ENCODE measurements at regions not wholly inside any gene's neighbourhood (a gene's known extent, or its start where the extent isn't known, plus 50 kb on each side); places are given as distances from the start of the nearest gene placed in this dataset.

GRCh38 chr10:77716458-77717317 lies 79.1 kb upstream of the KCNMA1 start:
- no peaks in the 10 kb centered on the region for H3K9me3 Mint-ChIP-seq
- H3K36me3 Mint-ChIP-seq, result no peaks in the 10 kb centered on the region
- peaks cover 10% of the 10 kb centered on the region for H3K27me3 Mint-ChIP-seq
- peaks cover 5% of the 10 kb centered on the region for H3K4me1 Mint-ChIP-seq
- no peak for ATAC-seq
- H3K27ac Mint-ChIP-seq, result no peak overlapping the region
- no peak overlapping the region for H3K4me3 Mint-ChIP-seq

GRCh38 chr10:77715536-77715935 lies 77.9 kb upstream of the KCNMA1 start:
- no peak for ATAC-seq
- Mint-ChIP-seq H3K4me3 (no peak overlapping the region), H3K36me3 (no peaks in the 10 kb centered on the region), H3K27me3 (peaks cover 22% of the 10 kb centered on the region), H3K4me1 (peaks cover 17% of the 10 kb centered on the region), H3K27ac (no peak overlapping the region), H3K9me3 (no peaks in the 10 kb centered on the region)

GRCh38 chr10:77715088-77715487 lies 77.5 kb upstream of the KCNMA1 start:
- Mint-ChIP-seq H3K4me1 (peaks cover 21% of the 10 kb centered on the region), H3K36me3 (no peaks in the 10 kb centered on the region), H3K9me3 (no peaks in the 10 kb centered on the region), H3K4me3 (no peak overlapping the region), H3K27me3 (peaks cover 26% of the 10 kb centered on the region), H3K27ac (no peak overlapping the region)
- ATAC-seq, result no peak

GRCh38 chr10:77713521-77714280 lies 76.1 kb upstream of the KCNMA1 start:
- Mint-ChIP-seq H3K4me3 (no peak overlapping the region), H3K4me1 (peaks cover 21% of the 10 kb centered on the region), H3K9me3 (no peaks in the 10 kb centered on the region), H3K27me3 (peaks cover 35% of the 10 kb centered on the region), H3K36me3 (no peaks in the 10 kb centered on the region), H3K27ac (no peak overlapping the region)
- no peak for ATAC-seq

GRCh38 chr10:77712207-77712606 lies 74.6 kb upstream of the KCNMA1 start:
- no peak overlapping the region for H3K4me3 Mint-ChIP-seq
- H3K9me3 Mint-ChIP-seq, result no peaks in the 10 kb centered on the region
- peaks cover 21% of the 10 kb centered on the region for H3K4me1 Mint-ChIP-seq
- H3K36me3 Mint-ChIP-seq, result no peaks in the 10 kb centered on the region
- H3K27me3 Mint-ChIP-seq, result peaks cover 26% of the 10 kb centered on the region
- no peak overlapping the region for H3K27ac Mint-ChIP-seq
- no peak for ATAC-seq

GRCh38 chr10:77711683-77712049 lies 74.1 kb upstream of the KCNMA1 start:
- peak; percentile 4 for ATAC-seq
- peaks cover 26% of the 10 kb centered on the region for H3K27me3 Mint-ChIP-seq
- H3K9me3 Mint-ChIP-seq, result no peaks in the 10 kb centered on the region
- H3K4me1 Mint-ChIP-seq, result peaks cover 21% of the 10 kb centered on the region
- H3K27ac Mint-ChIP-seq, result no peak overlapping the region
- H3K4me3 Mint-ChIP-seq, result peak overlapping the region; percentile 55
- no peaks in the 10 kb centered on the region for H3K36me3 Mint-ChIP-seq

GRCh38 chr10:77710759-77711682 lies 73.4 kb upstream of the KCNMA1 start:
- Mint-ChIP-seq H3K9me3 (no peaks in the 10 kb centered on the region), H3K4me1 (peaks cover 21% of the 10 kb centered on the region), H3K36me3 (no peaks in the 10 kb centered on the region), H3K4me3 (peak overlapping the region; percentile 55), H3K27ac (peak overlapping the region; percentile 30), H3K27me3 (peaks cover 26% of the 10 kb centered on the region)
- peak; percentile 89 for ATAC-seq

- Mint-ChIP-seq H3K27ac (peak overlapping the region; percentile 30), H3K27me3 (peaks cover 26% of the 10 kb centered on the region), H3K4me3 (peak overlapping the region; percentile 38), H3K36me3 (no peaks in the 10 kb centered on the region), H3K4me1 (peaks cover 21% of the 10 kb centered on the region), H3K9me3 (no peaks in the 10 kb centered on the region)
- ATAC-seq, result peak; percentile 74
These were observed 72.5 kb upstream of the KCNMA1 start for GRCh38 chr10:77710081-77710551.

GRCh38 chr10:77707570-77707969 lies 70.0 kb upstream of the KCNMA1 start:
- no peak for ATAC-seq

GRCh38 chr10:77702166-77702565 lies 64.6 kb upstream of the KCNMA1 start:
- no peaks in the 10 kb centered on the region for H3K9me3 Mint-ChIP-seq
- H3K36me3 Mint-ChIP-seq, result no peaks in the 10 kb centered on the region
- H3K4me1 Mint-ChIP-seq, result peaks cover 25% of the 10 kb centered on the region
- no peak overlapping the region for H3K27ac Mint-ChIP-seq
- no peaks in the 10 kb centered on the region for H3K27me3 Mint-ChIP-seq
- no peak for ATAC-seq
- H3K4me3 Mint-ChIP-seq, result no peak overlapping the region

More at GRCh38 chr10:77707570-77707969, 70.0 kb upstream of the KCNMA1 start:
- Mint-ChIP-seq H3K27me3 (peaks cover 26% of the 10 kb centered on the region), H3K9me3 (no peaks in the 10 kb centered on the region), H3K4me1 (peaks cover 21% of the 10 kb centered on the region), H3K4me3 (no peak overlapping the region), H3K27ac (no peak overlapping the region), H3K36me3 (no peaks in the 10 kb centered on the region)

GRCh38 chr10:77700086-77700485 lies 62.5 kb upstream of the KCNMA1 start:
- no peak for ATAC-seq
- H3K4me3 Mint-ChIP-seq, result no peak overlapping the region
- no peaks in the 10 kb centered on the region for H3K27me3 Mint-ChIP-seq
- H3K36me3 Mint-ChIP-seq, result no peaks in the 10 kb centered on the region
- H3K4me1 Mint-ChIP-seq, result peaks cover 29% of the 10 kb centered on the region
- no peak overlapping the region for H3K27ac Mint-ChIP-seq
- H3K9me3 Mint-ChIP-seq, result no peaks in the 10 kb centered on the region

GRCh38 chr10:77699080-77699645 lies 61.6 kb upstream of the KCNMA1 start:
- H3K4me1 Mint-ChIP-seq, result peaks cover 29% of the 10 kb centered on the region
- H3K36me3 Mint-ChIP-seq, result no peaks in the 10 kb centered on the region
- no peak overlapping the region for H3K27ac Mint-ChIP-seq
- H3K9me3 Mint-ChIP-seq, result no peaks in the 10 kb centered on the region
- no peak for ATAC-seq
- no peaks in the 10 kb centered on the region for H3K27me3 Mint-ChIP-seq
- H3K4me3 Mint-ChIP-seq, result no peak overlapping the region

- Mint-ChIP-seq H3K36me3 (no peaks in the 10 kb centered on the region), H3K27me3 (no peaks in the 10 kb centered on the region), H3K4me3 (no peak overlapping the region), H3K27ac (no peak overlapping the region), H3K9me3 (no peaks in the 10 kb centered on the region), H3K4me1 (peaks cover 29% of the 10 kb centered on the region)
- ATAC-seq, result no peak
These were observed 60.8 kb upstream of the KCNMA1 start for GRCh38 chr10:77698267-77698931.

- no peaks in the 10 kb centered on the region for H3K36me3 Mint-ChIP-seq
- no peak overlapping the region for H3K27ac Mint-ChIP-seq
- no peak for ATAC-seq
- no peaks in the 10 kb centered on the region for H3K27me3 Mint-ChIP-seq
- H3K4me1 Mint-ChIP-seq, result peaks cover 29% of the 10 kb centered on the region
- H3K9me3 Mint-ChIP-seq, result no peaks in the 10 kb centered on the region
- no peak overlapping the region for H3K4me3 Mint-ChIP-seq
These were observed 59.0 kb upstream of the KCNMA1 start for GRCh38 chr10:77696584-77696983.

Data from stimulated activated memory B cell treated with anti-CD40 and anti-IgM and Interleukin-4, amounts not matched to agents 10 μg/mL and 1 μg/mL and 100 μg/mL, for 72 hours (primary cell).